Adrenal gland (tissue), 5 donors: ENCODE measurements at regions not wholly inside any gene's neighbourhood (a gene's known extent, or its start where the extent isn't known, plus 50 kb on each side); places are given as distances from the start of the nearest gene placed in this dataset.

Source experiments
- POLR2A ChIP-seq, 2 donors: fragments of 450-650 bp; IDR thresholded peaks; one replicate each; pipeline ENCODE4 v1.6.1; 2017; ENCODE audit warnings: antibody characterized with exemption in 2 of 2, mild to moderate bottlenecking in 2 of 2, moderate library complexity in 1 of 2
- TF ChIP-seq, protein P1 (sequence below), 6 experiments: fragments of 450-650 bp in 4 of 6; fragments of 200-600 bp in 2 of 6; sonication (generic) in 1 of 6; IDR thresholded peaks; 1 replicate in 5 of 6; 2 replicates in 1 of 6; pipeline versions ENCODE4 v1.5.1 to v1.8.0; 2016 to 2021; ENCODE audit warnings: antibody characterized with exemption in 6 of 6, mild to moderate bottlenecking in 2 of 6, moderate library complexity in 1 of 6
- donor health status: DM: no; HTN: no; CAD: no.

GRCh38 chr18:28995319-28995718 lies 818.4 kb upstream of the CDH2 start:
- TF ChIP-seq, protein P1, sequence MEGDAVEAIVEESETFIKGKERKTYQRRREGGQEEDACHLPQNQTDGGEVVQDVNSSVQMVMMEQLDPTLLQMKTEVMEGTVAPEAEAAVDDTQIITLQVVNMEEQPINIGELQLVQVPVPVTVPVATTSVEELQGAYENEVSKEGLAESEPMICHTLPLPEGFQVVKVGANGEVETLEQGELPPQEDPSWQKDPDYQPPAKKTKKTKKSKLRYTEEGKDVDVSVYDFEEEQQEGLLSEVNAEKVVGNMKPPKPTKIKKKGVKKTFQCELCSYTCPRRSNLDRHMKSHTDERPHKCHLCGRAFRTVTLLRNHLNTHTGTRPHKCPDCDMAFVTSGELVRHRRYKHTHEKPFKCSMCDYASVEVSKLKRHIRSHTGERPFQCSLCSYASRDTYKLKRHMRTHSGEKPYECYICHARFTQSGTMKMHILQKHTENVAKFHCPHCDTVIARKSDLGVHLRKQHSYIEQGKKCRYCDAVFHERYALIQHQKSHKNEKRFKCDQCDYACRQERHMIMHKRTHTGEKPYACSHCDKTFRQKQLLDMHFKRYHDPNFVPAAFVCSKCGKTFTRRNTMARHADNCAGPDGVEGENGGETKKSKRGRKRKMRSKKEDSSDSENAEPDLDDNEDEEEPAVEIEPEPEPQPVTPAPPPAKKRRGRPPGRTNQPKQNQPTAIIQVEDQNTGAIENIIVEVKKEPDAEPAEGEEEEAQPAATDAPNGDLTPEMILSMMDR (IDR thresholded peaks at IDR 0.05), result no peak
- no peak for TF ChIP-seq POLR2A (IDR thresholded peaks at IDR 0.05)
